NCI-H1930 (cell line): ENCODE measurements at regions not wholly inside any gene's neighbourhood (a gene's known extent, or its start where the extent isn't known, plus 50 kb on each side); places are given as distances from the start of the nearest gene placed in this dataset.
"Not testable (repeated sequence)": the region's sequence is repeated elsewhere in the genome, so short reads cannot be mapped to it uniquely, and the experiment has no call there.

Experiments used
- DNase-seq, 2 experiments: peaks; one replicate each; lab custom pipeline; 2025; lab: John Stamatoyannopoulos, UW

GRCh38 chr4:151459375-151459774 lies 50.4 kb downstream of the FHIP1A start:
- DNase-seq: no peak

GRCh38 chr4:151460434-151460833 lies 51.5 kb downstream of the FHIP1A start:
- no peak for DNase-seq

- DNase-seq: no peak
These were observed 53.6 kb downstream of the FHIP1A start for GRCh38 chr4:151462554-151462953.

- DNase-seq: no peak
These were observed 60.0 kb downstream of the FHIP1A start for GRCh38 chr4:151468715-151469696.

- DNase-seq: no peak
These were observed 61.0 kb downstream of the FHIP1A start for GRCh38 chr4:151469970-151470369.

- no peak for DNase-seq
These were observed 62.8 kb downstream of the FHIP1A start for GRCh38 chr4:151471728-151472127.

GRCh38 chr4:151472297-151472696 lies 63.3 kb downstream of the FHIP1A start:
- DNase-seq: no peak

GRCh38 chr4:151472711-151473110 lies 63.7 kb downstream of the FHIP1A start:
- DNase-seq: no peak

GRCh38 chr4:151473521-151474097 lies 64.6 kb downstream of the FHIP1A start:
- DNase-seq: no peak

GRCh38 chr4:151475035-151475714 lies 66.2 kb downstream of the FHIP1A start:
- no peak for DNase-seq

GRCh38 chr4:151481813-151482212 lies 72.8 kb downstream of the FHIP1A start:
- DNase-seq: no peak

GRCh38 chr4:151484396-151485102 lies 75.6 kb downstream of the FHIP1A start:
- DNase-seq: no peak

- no peak for DNase-seq
These were observed 76.7 kb downstream of the FHIP1A start for GRCh38 chr4:151485541-151486131.

GRCh38 chr4:151486168-151486567 lies 77.2 kb downstream of the FHIP1A start:
- no peak for DNase-seq

- DNase-seq: no peak
These were observed 80.0 kb downstream of the FHIP1A start for GRCh38 chr4:151488968-151489367.

GRCh38 chr4:151489462-151490203 lies 80.7 kb downstream of the FHIP1A start:
- DNase-seq: no peak

GRCh38 chr4:151495612-151496011 lies 86.6 kb downstream of the FHIP1A start:
- DNase-seq: not testable (repeated sequence)

GRCh38 chr4:151511548-151511947 lies 102.6 kb downstream of the FHIP1A start:
- not testable (repeated sequence) for DNase-seq

GRCh38 chr4:151517896-151518295 lies 108.9 kb downstream of the FHIP1A start:
- DNase-seq: no peak

GRCh38 chr4:151518359-151518758 lies 109.4 kb downstream of the FHIP1A start:
- no peak for DNase-seq
